HG03196 (cell line): ENCODE measurements at regions not wholly inside any gene's neighbourhood (a gene's known extent, or its start where the extent isn't known, plus 50 kb on each side); places are given as distances from the start of the nearest gene placed in this dataset.

Source experiments
- ATAC-seq: cut with Tn5 transposase; IDR thresholded peaks from one replicate; pipeline ENCODE4 v1.9.1; 2021; ENCODE audit not compliant: unreplicated experiment

DNA sequence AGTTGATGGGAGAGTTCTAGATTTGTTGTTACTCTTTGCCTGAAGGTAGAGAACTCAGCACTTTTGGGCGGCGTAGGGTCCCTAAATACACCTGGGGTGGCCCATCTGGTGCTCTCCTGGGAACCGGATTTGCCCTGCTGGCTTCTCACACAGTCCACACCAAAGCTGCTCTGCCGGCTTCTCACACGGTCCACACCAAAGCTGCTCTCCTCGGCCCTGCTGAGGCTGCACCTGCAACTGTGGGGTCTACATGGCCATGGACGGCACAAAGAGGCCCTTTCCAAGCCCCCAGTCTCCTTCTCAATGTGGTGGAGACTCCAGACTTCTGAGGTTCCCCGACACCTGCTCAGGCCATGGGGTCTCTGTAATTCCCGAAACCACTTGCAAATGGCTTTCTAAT lies 124.8 kb upstream of the GPC1 start:
- ATAC-seq = no peak

DNA sequence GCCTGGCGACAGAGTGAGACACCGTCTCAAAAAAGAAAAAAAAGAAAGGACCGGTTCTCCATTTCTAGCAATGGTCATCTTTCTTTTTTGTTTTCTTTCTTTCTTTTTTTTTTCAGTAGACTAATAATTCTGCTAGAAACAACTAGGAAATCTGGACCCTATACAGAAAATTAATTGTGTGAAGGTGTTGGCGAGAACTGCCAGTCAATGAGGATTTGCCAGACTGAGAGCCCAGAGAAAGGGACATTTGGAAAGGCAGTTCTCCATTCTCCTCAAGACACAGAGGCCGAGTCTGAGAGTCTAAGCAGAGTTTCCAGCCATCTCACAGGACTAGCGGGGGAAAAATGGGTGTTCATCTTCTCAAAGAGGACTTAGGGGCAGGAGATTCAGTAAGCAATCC lies 123.6 kb upstream of the GPC1 start:
- ATAC-seq = no peak

DNA sequence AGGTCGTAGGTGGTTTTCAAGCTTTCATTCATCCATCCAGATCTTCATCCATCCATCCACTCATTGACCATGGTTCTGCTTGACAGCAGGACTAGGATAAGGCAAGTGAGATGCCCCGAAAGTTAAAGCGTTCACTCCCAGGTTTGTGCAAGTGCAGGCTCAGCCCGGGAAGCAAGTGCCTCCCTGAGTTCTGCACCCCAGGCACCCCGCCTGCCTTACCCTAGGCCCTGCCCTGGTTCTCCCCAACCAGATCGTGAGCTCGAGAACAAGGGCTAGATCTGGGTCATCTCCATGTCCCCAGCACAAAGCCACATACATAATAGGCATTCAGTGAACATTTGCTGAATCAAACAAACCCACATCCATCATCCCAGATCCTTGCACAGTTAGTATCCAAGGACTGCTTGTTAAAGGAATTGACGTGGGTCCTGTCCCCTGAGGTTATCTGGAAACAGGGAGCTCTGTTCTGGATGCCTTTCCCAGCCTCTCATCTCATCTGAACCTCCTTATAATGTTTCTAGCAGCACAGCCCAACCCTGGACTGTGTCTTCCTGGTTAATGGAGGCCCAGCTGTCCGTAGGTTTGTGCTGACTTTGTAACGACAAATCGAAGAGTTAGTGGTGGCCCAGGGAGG lies 116.1 kb upstream of the GPC1 start:
- ATAC-seq = no peak

DNA sequence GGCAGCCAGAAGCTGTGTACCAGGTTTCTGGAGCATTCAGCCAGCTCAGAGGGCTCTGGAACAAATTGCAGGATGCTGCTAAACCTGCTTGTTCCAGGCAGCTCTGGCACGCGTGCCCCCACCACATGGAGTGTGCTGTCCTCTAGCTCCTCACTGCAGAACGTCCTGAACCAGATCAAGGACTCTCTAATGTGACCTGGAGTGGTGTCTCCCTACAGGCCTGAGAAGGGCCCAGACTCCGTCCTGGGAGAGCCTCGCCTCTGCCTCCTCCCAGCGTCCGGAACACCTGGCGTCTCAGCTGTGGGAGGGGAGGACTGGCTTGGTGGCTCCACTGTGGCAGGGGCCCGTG lies 115.6 kb upstream of the GPC1 start:
- ATAC-seq = no peak

DNA sequence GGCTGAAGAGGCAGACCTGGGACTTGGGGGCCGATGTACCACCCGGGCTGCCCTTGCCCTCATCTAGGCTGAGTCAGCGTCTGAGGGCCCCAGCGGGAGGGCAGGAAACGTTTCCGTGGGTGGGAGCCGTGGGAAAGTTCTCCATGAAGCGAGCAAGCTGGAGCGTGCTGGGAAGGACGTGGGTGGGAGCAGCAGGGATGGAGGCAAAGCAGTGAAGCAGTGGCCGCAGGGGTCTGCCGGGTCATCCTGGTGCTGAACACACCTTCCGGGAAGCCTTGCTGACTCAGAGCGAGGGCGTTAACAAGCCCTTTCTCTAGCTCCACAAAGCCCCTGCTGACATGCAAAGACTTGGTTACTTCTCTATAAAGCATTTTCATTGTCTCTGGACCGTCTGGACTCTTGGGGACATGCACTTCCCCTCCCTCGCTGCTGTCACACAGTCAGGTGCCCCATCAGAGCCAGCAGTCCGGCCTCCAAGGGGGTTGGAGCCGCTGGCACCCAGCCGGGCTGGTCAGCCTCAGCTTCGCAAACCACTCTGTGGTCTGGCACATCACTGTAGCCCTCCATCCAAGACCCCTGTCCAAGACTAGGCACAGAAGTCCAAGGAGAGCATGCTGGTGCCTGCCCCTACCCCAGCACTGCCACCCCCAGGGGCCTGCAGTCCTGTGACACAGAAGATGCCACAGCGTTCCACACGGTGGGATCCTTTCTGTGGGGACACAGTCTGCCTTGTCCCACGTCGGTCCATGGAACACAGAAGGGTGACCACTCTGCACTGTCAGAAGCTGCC lies 115.1 kb upstream of the GPC1 start:
- ATAC-seq = no peak

DNA sequence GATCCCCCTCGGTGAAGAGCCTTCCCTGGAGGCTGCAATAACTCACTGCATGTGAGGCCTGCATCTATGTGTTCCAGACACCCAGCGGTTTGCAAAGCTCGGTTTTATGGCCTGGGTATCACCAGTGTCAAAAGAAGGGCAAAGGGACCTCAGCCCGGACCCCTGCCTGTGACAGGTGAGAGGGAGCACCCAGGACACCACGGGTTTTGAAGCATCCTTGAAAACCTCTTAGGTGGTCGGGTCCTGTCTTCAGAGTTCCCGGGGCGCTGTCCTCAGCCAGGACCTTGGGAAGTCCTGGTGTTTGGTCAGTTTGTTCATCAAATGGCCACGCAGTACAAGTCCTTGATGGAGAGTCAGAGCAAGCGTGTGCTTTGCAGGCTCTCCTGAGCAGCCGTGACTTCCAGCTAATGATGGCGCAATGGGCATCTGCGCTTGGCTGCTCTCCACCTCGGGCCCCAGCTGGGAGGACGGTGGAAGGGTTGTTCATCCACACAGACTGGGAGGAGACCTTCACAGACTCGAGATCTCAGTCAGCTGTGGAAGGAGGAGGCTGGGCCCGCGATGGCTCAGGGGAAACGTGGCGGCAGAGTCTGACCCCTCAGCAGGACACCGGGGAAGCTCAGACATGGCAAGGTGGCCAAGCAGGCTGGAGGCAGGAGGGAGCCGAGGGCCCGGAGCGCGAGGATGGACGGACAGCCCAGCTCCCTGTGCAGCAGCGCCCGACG lies 113.1 kb upstream of the GPC1 start:
- no peak for ATAC-seq

DNA sequence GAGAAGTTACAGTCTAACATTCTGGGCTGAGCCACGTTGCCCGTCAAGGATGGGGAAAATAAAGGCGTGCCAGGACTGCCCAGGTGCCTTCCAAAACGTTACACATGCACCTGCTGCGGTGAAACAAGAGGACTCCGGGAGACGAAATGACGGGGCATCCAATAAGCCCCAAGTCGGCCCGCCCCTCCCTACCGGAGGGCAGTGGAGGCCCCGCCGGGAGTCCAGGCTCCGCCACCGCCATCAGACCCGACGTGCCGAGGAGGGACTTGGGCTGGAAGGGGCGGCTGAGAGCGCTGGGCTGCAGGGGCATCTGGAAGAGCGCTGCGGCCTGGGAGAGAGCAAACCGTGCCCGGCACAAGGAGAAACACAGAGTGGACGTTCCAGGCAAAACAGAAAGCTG lies 112.5 kb upstream of the GPC1 start:
- no peak for ATAC-seq

DNA sequence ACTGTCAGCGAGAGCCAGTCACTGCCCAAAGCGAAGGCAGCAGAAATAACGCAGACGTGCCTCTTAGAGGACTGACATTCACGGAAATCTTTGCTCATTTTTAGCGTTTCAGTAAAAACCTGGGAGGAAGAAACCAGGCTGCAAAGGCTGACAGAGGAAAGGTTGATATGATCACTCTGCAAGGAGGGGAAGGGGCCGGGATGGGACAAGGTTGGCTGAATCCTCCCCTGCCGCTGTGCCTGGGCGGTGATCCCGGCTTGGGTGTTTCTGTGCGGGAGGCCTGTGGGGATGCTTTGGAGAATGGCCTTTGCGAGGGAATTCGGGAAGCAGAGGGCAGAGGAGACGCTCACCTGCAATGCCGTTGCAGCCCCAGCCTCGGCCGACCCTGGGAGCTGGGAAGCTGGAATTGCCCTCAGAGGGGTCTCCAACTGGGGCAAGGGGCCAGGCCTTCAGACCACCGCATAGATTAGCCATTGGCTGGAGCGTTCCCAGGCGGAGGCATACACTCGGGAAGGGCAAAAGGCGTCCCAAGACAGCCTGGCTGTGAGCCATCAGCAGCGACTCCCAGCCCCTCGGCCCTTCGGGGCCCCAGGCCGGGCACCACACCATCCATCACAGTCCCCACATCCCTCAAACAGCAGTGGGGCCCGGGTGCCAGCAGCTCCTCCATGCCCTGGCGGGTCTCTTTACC lies 111.7 kb upstream of the GPC1 start:
- ATAC-seq = no peak

DNA sequence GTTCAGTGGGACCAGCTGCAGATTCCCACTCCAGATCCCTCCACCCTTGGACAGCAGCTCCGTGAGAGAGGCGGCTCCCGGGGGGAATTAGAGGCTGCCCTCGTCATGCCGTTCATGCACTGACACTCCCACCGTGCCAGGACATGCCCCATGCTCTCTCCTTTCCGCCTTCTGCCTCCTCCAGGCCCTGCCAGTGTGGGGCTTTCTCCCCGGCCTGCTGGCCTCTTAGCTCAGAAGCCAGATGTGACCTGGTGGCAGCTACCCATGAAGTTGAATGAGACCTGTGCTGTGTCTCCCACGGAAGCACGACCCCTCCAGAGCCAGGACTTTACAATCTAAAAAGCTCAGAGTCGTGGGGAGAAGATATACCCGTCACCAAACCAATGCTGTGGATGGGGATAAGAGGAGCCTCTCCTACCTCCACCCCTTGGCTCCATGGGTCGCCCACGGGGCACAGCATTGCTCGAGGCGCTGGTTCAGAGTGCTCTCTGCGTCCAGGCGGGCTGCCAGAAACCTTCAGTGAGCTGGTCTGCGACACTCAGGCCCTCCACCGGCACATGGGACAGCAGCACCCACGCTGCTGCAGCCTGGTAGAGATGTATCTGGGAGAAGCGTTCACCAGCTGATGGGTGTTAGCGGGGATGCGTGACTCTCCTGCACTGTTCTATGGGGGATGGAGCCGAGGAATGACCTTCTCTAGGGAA lies 111.0 kb upstream of the GPC1 start:
- ATAC-seq = no peak

DNA sequence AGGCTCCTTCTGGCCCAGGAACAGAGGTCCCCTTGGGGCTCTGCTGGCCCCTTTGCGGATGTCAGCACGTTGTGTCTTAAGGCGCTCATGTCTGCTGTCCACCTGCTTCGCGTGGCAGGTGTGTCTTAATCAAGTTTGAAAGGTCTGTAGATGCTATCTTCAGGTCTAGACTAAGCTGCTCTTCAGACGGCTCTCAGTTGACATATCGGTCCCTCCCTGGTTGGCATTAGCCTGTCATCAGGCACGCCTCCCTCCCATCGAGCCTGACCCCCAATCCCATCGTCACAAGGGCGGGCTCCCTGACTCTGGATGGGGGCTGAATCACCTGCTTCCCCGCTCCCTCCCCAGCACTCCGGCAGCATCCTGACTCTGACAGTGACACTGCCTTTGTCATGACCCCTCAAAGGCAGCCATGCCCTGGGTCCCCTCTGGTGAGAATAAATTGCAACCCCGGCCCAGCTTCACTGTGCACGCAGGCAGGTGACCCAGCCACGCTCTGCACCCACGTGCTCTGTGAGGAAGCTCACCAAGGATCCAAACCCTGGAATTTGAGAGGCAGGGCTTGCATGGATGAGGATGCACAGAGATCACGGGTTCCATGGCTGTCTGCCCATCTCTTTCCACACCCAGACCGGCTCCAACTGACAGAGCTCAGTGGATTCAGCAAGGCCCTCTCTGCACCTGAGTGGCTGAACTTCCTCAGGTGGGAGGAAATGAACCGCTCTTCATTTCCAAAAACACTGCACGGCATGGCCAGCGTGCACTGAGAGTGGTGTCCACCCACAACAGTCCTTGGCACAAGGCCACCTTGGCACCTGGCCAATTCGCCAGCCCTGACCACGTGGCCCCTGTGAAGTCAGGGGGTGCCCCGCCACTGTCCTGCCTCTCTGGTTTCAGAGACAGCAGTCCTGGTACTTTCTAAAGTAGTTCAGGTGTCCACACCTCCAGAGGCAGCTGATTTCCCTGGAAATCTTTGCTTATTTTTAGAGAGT lies 110.2 kb upstream of the GPC1 start:
- no peak for ATAC-seq

DNA sequence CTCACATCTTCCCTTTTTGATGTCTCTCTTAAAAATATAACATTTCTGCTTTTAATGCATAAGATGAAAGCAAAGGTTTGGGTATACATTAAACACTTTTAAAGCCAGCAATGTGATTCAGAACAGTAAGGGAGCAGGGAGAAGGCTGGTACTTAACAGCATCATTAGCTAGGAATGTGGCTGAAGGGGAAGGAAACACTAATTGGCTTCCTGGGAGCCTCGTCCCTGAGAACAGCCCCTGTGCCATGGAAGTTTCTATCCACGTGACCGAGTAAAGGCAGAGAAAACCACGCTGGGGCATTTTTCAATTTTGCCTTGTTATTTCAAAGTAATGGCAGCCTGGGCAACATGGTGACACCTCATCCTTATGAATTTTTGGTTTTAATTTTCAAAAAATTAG lies 109.2 kb upstream of the GPC1 start:
- ATAC-seq = no peak

DNA sequence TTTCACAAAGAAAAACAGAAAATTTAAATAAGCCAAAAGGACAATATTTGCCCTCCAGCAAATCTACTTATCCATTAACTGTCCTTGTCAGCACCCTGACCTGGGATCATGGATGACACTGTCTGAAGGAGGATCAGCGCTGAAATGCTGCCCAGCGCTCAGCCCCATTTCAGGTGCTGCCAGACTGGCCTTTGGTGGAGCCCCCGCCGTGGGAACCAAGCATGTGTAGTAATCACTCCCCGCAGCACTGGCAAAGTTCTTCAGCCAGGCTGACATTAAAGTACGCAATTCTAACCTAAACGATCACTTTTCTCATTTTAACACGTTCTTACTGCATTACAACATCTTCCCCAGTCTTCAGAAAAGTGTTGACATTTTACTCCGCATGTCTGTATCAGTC lies 108.6 kb upstream of the GPC1 start:
- ATAC-seq = no peak

DNA sequence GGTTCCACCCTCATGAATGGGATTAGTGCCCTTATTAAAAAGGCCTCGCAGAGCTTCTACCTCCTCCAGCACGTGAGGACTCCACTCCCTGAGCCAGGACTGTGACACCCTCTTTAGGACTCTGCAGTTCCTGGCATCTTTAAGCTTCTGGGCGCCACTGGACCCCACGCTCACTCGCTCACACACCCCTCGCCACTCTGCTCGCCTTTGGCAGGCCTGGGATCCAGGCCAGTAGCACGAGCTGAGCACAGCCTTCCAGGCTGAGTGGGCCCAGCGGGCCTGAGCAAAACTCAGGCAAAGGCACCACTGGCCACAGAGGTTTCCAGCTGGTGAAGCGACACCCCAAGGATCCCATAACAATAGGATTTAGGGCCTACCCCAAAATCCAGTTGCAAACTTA lies 107.9 kb upstream of the GPC1 start:
- no peak for ATAC-seq

DNA sequence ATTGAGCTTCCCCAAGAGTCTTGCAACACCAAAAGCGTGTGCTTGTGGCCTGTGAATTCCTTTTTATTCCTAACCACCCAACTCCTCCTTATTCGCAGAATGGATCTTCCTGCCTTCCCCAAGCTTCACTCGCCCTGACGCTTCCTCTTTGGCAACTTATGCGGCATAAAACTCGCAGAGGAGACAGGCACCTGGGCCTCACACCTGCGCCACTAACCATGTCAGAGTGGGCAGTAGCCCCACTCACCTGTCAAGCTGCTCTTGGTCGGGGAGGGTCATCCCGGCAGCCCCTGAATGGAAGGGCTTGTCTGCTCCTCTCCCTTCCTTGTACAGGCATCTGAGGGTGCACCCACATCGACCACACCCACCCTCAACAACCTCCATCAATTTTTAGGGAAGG lies 106.9 kb upstream of the GPC1 start:
- no peak for ATAC-seq

DNA sequence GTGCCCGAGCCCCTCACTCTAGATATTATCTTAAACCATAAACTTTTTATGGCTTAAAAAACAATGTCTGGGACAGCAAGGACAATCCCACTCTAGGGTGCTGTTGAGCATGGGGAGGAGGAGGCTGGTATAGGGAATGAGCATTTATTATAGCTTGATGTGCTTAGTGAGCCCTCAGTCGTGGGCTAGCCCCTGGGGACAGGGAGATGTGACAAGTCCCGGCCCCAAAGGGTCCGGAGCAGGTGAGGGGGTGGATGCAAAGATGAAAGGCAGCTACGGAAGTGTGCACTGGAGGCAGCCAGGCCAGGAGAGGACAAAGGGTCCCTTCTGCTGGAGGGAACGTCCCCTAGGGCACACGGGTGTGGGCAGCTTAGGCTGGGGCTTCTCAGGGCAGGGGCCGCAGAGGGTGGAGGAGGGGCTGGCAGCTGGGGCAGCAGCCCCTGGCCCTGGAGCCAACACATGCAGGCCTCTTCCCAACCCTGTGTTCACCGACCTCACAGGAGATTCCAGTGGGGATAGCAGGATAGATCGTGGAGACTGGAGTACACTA lies 106.3 kb upstream of the GPC1 start:
- no peak for ATAC-seq

DNA sequence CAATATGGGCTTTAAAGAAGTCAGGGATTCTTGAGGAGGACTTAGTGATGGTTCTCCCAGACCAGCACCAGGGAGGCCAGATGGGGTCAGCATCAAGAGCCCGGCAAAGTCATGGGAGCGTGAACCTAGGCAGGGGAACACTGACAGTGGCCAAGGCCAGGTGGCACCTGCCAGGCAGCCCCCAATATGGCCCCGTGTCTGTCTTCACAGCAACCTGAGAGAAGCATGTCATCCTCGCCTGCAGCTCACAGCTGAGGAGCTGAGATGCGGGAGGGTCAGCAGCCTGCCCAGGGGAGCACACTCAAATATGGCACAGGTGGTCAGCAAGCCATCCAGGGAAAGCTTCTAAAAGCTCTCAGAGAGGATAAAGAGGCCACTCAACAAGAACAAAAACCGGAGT lies 105.7 kb upstream of the GPC1 start:
- no peak for ATAC-seq

DNA sequence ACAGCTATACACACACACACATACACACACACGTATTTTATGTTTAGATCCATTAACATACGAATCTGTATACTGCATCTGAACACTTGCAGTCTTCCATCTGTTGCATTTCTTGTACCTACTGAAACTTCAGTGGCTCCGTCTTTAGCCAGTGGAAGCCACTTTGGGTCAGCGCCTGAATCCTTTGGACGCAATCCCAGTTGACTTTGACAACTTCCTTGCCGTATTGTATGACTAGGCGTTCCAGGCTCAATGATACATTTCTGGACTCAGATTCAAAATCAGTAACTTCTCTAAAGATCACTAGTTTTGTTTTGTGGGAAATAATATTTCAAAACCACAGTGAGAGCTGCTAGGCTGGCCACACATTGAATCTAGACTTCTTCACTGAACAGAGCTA lies 101.5 kb upstream of the GPC1 start:
- no peak for ATAC-seq

DNA sequence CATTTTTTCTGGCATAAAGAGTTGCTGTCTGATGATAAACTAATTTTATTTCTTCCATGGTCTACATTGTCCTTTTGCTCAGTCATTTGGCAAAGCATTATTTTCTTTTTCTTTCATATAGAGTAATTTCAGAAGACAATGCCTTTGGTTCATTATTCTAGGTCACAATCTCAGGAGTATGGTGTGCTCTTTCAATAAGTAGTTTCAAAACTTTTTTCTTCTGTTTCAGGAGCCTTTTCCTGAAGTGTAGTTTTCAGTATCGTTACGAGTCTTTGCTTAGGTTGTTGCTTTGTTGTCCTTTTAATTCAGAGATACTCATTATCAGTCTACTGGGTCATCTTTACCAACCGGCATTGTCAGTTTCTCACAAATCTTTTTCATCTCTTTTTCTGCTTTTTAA lies 100.4 kb upstream of the GPC1 start:
- ATAC-seq = no peak

DNA sequence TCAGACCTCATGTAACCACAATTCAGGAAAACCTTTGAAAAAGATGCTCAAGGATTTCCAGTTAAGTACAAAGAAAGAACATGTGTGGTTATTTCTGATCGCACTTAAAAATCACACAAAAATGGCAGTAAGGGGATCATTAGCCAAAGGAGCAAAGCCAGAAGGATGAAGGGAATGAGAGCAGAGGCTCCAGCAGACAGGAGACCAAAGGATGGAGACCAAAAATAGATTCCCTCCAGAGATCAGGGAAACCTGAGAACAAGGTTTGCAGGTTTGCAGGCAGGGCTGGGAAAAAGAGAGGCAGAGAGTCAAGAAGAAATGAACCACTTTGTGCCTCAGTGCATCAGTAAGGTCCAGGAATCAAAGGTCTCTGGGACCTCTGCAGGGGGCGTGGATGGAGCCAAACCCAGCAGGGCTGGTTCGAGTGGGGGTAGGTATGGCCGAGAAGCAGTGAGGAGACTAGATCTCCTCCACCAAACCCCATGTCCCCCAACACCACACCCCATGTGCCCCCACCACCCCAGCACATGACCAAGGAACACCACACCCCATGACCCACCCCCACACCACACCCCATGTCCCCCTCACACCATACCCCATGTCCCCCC lies 98.5 kb upstream of the GPC1 start:
- ATAC-seq = no peak
